ENCODE measurements at regions not wholly inside any gene's neighbourhood (a gene's known extent, or its start where the extent isn't known, plus 50 kb on each side); places are given as distances from the start of the nearest gene placed in this dataset.

GRCh38 chr12:90120627-90121026, 412.0 kb upstream of the ATP2B1 start:
- TF ChIP-seq CTCF (IDR thresholded peaks at IDR 0.05): no peak
- no peak for TF ChIP-seq POLR2A (IDR thresholded peaks at IDR 0.05)
